GF-D8 (cell line): ENCODE measurements at regions not wholly inside any gene's neighbourhood (a gene's known extent, or its start where the extent isn't known, plus 50 kb on each side); places are given as distances from the start of the nearest gene placed in this dataset.
"Not testable (repeated sequence)": the region's sequence is repeated elsewhere in the genome, so short reads cannot be mapped to it uniquely, and the experiment has no call there.

ENCODE experiments used
- DNase-seq: peaks from one replicate; lab custom pipeline; 2025; lab: John Stamatoyannopoulos, UW

DNA sequence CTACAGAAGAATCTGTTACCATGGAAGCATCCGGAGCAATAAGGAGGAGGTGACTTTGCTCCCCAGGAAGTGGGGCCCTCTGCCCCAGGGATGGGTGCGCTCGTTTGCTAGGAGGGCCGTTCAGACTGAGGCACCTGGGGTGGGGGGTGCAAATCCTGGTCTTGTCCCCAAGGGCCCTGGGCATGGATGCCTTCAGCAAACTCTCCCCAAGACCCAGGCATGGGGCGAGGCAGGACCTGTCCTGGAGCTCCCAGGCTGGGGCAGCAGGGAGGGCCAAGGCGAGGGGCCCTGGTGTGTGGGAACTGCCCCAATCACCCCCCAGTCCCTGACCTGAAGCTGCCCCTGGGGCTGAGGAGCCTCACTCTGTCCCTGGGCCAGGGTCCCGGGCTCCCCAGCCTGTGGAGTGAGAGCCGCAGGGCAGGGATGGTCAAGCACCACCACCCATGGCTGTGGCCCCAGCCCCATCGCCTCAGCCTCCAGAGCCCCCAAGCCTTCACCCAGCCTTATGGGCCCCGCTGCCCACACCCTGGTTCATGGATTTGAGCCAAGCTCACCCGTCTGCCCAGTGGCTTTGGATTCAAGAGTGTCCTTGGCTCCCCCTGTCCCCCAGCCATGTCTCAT lies 240.6 kb upstream of the SGCG start:
- DNase-seq = no peak

DNA sequence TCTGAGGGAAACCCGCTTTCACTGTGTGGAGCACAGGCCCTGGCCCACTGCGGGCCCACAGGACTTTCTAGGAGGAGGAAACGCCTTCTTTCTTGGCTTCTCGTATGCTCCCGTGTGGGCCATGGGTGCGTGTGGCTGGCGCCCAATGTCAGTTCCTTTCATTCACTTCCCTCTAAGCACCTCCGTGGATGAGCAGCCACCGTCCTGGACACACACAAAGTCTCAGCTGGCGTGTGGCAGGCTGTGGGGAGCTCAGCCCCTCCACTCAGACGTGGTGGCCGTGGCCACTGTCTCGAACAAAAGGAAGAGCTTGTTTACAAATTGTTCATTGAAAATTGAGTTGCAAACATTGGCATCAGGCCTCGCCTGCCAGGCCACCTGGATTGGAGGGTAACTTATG lies 240.0 kb upstream of the SGCG start:
- DNase-seq = no peak

DNA sequence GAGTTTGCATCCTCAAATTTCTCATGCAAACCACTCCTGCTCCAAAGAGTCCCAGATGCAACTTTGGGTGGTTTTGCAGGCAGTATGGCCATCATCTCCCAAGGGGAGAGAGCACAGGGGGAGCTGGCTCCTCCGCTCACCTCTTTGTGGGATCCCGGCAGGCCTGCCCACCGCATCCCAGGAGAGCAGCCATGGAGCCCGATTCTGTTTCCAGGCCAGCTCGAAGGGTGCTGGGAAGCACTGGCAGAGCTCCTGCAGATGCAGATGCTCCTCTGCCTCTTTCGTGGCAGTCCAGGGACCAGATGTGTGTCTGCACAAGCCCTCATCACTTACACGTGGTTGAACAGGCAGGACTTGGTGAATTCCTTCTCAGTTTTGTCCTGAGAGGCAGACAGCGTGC lies 239.3 kb upstream of the SGCG start:
- not testable (repeated sequence) for DNase-seq

DNA sequence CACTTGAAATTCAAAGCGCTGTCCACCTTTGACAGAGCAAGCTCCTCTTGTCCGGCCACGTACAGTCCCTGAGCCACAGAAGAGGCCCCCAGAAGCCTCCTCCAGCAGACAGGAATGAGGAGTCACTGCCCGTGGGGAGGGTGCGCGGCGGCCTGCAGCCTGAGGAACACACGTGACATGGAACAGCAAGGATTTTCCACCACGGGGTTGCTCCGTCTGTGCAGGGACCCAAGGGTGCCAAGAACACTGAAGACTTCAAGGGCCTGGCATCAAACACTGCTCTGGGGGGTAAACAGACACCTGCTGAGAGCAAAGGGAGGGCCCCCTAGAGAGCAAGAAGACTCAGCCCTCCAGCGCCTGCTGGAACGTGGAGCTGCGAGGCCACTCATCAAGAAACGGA lies 237.9 kb upstream of the SGCG start:
- DNase-seq = not testable (repeated sequence)

DNA sequence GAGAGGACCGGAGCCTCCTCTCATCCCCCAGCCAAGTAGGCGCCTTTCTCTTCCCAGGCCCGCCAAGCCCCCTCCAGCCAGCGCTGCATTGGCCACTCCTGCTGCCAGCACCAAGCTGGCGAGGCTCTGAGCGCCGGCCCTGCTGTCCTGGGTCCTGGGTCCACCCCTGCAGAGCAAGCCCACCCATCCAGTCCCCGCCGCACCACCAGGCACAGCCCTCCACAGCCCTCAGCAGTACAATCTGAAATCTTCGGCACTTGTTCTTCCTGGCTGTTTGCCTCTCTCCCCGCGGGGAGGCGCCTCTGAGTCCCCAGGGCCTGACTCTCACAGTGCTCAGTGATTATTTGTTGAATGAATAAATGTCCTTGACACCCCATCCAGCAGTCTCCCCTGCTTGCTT lies 236.4 kb upstream of the SGCG start:
- no peak for DNase-seq

DNA sequence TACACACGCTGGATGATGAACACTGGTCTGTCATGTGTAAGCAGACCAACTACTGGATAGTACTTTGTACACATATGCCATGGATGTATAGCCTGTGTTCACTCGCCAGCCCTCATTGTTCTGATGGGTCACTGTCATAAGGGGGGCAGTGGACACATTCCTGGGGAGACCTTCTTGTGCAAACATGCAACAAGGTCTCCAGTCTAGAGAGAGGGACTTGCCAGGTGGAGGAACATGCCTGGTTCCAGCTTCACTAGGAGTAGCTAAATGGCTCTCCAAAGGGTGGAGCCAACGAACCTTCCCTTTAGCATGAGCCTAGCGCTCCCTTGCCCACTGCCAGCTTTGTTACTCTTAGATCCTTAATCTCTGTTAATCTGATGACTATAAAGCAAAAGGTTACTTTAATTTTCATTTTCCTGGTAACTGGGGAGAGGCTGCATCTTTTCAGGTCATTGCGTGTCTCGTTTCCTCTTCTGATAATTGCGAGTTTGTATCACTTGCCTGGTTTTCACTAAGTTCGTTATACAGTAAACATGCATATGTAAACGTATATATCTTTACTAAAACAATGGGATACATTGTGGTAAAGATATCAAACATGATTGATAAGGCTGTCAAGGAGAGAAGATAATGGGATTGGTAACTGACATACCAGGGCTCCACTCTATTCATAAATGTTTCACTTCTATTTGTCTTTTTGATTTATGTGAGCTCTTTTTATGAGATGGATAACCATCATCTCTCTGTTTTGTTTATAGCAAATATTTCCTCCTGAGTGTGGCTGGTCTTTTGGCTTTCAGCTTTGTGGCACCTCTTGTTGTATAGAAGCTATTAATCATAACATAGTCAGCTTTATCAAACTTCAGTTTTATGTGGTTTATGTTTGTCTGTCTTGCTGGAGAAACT lies 235.2 kb upstream of the SGCG start:
- no peak for DNase-seq

DNA sequence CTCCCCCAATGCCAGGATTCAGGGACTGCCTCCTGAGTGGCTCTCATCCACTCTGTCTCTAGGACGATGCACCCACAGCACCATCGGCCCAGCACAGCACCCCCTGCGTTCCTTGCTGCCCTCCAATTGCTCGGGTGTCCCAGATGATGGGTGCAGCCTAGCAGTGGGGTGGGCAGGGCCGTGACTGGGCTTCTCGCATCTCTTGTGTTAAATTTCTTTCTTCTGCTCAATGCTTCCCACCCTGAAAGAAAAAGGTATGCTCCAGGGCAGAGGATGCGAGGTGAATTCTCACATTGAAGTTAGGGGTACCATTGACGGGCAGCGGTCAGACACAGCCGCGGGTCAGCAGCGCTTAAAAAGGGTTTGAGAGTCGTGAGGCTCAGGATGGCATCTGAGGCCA lies 232.4 kb upstream of the SGCG start:
- no peak for DNase-seq

DNA sequence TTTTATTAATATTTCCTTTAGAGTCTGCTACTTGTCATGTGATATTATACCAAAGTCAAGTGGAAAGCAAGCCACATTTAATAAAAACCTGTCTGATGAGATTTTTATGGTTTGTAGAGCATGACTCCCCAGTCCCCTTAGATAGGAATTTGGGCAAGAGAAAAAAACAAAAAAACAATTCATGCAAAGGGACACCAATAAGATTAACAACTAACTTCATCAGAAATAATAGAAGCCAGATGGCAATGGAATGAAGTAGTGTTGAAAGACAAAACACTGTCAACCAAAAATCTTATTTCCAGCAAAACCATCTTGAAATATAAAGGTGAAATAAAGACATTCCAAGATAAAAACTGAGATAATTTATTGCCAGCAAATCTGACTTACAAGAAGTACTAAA lies 228.8 kb upstream of the SGCG start:
- DNase-seq = not testable (repeated sequence)

DNA sequence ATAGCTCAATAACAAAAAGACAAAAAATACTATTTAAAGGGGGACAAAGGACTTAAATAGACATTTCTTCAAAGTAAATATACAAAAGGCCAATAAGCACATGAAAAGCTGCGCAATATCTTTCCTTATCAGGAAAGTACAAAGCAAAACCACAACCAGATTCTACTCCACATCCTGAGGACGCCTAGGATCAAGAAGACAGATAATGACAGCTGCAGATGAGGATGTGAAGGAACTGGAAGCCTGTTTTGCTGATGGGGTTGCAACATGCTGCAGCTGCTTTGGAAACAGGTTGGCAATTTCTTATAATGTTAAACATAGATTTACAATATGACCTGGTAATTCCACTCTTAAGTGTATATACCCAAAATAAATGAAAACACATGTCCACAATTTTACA lies 225.6 kb upstream of the SGCG start:
- peak; percentile 47 for DNase-seq

DNA sequence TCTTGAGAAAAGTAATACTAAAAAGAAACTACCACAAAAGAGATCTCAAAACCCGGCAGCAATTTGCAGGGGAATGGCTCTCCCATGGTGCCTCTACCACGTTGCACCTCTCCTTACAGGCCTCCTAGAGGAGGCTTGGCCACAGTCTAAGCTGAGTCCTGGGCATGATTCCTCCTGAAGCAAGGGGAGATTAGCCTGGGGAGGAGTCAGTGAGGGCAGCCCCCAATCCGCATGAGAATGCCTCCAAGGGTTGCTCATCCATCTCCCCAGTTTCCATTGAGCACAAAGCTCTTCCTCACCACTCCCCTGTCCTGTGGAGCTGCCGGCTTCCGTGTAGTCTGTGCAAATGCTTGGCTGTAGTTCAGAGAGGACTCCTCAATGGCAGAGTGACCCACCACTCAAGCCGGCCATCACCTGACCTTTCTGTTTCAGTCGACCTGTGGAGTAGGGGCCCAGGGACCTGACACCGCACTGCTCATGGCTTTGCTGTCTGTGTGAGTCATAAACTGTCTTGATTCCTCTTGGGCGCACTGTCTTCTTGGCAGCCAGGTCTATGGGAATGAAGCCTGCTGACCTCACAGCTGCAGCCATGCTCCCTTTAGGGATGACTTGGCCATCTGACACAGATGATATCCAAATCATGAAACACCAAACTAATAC lies 224.2 kb upstream of the SGCG start:
- not testable (repeated sequence) for DNase-seq

DNA sequence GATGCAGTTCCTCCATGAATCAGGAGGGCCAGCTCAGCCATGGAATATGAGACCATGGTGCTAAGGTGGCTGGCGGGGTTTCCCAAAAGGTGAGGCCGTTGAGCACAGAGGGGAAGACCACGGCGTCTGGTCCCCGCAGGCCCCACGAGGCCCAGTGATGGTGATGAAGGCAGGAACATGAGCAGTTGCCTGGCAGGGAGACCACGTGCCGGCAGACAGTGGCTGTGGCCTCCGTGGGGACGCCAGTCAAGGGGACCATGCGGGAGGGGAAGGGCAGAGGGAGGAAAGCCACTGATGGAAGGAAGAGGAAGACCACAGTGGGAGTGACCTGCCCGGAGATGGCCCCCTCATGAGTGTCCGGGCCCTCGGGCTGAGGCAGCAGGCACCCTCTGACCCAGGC lies 220.9 kb upstream of the SGCG start:
- not testable (repeated sequence) for DNase-seq

DNA sequence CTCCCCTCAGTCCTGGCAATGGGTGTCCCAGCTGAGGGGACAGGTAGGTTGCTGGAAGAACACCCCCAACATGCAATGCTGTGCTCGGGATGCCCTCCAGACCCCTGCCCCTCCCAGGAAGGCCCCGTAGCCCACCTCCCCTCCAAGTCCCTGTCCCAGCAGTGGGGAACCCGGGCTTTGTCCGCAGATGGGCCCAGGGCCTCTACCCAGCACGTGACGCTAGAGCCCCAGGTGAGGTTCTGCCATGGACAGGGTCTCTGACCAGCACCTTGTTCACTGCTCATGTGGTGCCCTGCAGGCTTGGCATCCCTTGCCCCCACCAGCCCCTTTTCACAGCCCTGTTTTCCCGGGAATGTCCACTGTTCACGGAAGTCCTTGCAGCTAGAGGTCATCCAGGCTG lies 220.0 kb upstream of the SGCG start:
- no peak for DNase-seq

DNA sequence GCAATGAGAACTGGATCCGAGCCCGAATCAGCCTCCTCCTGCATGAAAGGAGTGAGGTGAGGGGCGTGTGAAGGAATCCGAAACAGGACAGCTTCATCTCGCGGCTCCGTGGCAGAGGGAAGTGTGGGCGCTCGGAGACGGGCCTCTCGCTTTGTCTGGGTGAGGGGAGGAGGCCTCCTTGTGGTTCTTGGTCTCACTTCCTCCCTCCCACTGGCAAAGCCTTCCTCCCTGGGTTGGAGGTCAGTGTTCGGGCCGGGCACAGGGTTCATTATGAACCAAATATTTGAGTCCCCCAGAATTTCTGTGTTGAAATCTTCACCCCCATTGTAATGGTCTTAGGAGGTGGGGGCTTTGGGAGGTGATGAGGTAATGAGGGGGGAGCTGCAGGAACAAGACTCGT lies 219.4 kb upstream of the SGCG start:
- not testable (repeated sequence) for DNase-seq

DNA sequence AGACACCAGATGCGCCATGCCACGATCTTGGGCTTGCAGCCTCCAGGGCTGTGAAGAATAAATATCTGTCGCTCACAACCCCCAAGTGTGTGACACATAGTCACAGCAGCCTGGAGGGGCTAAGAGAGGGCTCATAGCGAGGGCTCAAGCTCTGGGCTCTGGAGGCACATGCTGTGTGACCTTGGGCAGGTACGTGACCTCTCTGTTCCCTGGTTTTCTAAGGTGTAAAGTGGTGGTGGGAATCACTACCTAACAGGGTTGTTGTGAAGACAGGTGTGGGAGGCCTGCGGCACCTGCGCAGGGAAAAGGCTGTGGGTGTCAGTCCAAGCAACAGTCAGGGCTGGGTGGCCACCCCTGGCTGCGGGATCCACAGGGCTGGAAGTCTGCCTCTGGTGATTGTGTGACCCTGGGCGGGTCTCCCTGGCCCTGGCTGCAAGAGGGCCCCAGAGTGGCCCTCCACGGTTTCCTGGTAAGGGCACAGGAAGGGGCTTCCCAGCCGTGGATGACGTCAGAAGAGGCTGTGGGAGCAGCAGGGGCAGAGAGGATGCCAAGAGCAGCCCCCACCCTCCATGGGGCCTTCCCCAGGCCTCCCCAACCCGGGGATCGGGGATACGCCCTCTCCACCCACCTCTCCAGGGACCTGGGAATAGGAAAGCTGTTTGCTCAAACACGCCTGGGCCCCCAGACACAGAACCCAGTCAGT lies 218.8 kb upstream of the SGCG start:
- no peak for DNase-seq

DNA sequence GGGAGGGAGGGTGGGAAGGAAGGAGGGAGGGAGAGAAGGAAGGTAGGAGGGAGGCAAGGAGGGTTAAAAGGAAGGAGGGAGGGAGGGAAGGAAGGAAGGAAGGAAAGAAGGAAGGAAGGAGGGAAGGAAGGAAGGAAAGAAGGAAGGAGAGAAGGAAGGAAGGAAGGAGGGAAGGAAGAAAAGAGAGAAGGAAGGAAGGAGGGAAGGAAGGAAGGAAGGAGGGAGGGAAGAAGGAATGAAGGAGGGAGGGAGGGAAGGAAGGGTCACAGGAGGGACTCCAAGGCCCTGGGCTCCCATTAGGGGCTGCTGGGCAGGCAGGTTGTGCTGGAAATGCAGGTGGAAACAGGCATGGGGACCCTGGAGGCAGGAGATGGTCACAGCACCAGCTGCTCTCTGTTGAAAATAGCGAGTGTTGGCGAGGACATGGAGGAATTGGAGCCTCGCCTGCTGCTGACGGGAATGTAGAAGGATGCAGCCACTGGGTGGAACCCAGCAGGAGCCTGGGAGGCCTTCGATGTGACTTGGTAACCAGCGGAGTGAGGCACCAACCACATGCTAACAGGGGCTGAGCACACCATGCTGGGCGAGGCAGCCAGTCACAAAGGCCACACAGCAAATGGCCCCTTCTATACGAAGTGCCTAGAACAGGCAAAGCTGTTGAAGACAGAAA lies 217.3 kb upstream of the SGCG start:
- not testable (repeated sequence) for DNase-seq

DNA sequence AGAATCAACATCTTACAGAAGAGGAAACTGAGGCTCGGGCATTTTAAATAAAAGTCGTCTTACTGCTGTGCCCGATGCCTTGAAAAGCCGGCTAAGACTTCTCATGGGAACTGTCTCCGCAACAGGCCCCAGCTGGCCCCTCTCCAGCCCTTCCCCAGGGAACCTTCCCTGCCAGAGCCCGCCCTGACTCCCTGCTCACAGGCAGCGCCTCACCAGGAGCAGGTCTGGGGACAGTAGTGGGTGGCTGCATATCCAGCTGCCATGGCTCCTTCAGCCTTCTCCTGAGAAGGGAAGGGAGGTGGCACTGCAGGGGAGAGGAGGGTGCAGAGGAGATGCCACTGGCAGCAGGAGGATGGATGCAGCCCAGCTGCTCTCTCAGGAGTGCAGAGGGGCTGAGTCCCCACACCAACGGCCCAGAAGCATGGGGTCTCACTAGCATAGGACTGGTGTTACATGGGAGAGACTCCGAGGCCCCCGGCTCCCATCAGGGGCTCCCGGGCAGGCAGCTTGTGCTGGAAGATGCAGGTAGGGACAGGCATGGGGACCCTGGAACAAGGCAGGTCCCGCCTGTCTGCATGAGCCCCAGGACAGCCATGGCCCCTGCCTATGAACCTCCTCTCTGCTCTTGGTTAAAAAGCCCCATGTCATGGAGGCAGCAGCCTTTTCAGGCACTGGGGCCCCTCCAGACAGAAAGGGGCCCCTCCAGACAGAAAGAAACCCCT lies 216.4 kb upstream of the SGCG start:
- no peak for DNase-seq

DNA sequence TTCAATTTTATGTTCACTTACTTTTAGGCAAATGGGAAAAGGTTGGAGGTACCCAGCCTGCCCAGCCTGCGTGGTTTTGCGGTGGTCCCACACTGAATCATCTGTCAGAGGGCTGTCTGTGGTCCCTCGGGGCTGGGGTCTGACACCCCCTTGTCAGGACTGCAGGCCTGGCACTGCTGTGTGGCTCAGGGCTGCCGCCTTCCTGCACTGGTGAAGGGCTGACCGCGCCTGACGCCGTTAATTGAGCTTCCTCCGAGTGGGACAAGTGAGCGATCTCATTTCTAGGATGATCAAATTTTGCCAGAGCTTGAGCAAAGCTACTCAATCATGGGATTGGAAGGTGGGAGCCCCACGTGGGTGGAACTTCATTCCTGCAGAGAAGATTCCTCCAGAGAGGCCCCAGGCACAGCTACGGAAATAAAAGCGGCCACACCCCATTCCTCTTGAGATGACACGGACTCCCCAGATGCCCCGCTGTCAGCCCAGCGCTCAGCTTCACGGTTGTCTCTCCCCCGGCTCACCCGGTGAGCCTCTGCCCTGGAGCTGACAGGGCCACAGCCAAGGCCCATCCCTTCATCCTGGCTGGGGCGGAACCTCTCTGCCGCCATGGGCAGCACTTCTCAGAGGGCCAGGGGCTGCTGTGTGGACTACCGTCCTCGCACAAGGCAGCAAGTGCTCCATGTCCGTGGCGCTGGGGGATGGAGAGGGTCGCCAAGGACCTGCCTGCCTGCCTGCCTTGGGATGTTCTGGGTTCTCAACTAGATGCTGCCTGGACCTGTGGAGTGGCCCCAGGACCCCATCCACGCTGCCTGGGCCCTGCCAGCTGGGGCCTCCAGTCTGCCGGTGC lies 215.5 kb upstream of the SGCG start:
- not testable (repeated sequence) for DNase-seq

DNA sequence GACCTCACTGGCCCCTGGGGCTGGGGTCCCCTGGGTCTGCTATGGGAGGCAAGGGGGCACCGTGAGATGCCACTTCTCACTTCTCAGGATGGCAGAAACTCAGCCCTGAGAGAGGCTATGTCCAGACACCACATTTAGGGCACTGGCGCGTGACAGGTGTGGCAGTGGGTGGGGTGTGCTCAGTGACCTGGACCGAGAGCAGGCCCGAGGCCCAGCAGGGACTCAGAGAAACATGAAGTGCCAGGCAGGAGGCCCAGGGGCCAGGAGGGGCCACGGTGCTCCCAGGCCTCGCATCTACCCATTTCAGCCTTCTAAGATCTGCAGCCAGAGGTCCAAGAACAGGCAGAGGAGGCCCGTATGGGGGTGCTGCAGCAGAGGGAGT lies 214.9 kb upstream of the SGCG start:
- not testable (repeated sequence) for DNase-seq

DNA sequence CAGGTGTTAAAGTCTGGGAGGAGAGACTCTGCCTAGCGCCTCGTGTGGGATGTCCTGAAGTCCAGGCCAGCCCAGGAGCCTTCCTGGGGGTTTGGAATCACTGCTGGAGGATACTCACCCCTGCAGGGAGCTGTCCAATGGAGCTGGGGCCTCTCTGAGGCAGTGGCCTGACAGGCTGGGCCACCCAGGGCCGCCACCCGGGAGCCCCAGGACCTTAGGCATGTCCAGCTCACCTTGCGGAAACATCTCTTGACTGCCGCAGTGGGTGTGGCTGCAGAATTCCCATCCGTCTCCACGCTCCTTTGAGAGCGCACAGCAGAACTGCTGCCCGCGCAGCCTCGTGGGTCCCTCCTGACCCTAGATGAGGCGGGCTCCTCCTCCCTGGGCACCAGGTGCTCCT lies 214.0 kb upstream of the SGCG start:
- not testable (repeated sequence) for DNase-seq

DNA sequence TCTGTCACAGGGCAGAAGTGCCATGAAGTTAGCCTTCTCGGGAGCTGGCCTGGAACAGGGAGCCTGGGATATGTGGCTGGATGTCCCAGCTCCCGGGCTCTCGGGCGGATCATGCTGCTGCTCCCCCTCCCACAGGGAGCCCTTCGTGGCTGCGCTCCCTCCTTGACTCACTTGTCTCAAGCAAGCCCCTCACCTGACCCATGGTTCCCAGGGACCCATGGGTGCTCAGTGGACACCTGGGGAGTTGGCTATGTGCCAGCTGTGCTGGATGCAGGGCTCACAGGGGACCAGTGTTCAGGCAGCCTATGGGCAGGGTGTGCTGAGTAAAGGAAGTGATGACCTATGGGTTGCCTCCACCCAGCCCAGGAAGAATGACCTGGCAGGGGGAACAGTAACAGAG lies 213.1 kb upstream of the SGCG start:
- no peak for DNase-seq
